Keratinocyte (primary cell): ENCODE measurements at regions not wholly inside any gene's neighbourhood (a gene's known extent, or its start where the extent isn't known, plus 50 kb on each side); places are given as distances from the start of the nearest gene placed in this dataset.
A peak's percentile ranks its signal among the peaks of the same experiment; 100 is the strongest.

ENCODE experiments used
- DNase-seq: peaks from one replicate; pipeline ENCODE4 v3.0.0-alpha.2; 2011; ENCODE audit warnings: low read depth, missing footprints, low spot score
- FAIRE-seq: peaks from 2 replicates; lab custom pipeline; 2011; peaks lifted over from hg19 to GRCh38; lab: Jason Lieb, UNC
- H2AFZ ChIP-seq: 2 replicates; pipeline ENCODE4 v1.6.0; 2012; ENCODE audit warnings: low read length, control low read depth, inconsistent platforms; ENCODE audit not compliant: control insufficient read depth
- H3K27ac ChIP-seq: 2 replicates; pipeline ENCODE4 v1.5.1; 2011; ENCODE audit warnings: low read length; ENCODE audit not compliant: control insufficient read depth, insufficient read depth
- H3K27me3 ChIP-seq: 3 replicates; pipeline ENCODE4 v1.6.0; 2011; ENCODE audit warnings: low read length; ENCODE audit not compliant: control insufficient read depth, insufficient read depth; ENCODE audit errors: extremely low read depth
- H3K36me3 ChIP-seq, 2 experiments: 2 replicates in 1 of 2; 3 replicates in 1 of 2; pipeline ENCODE4 v1.5.1; 2011; ENCODE audit warnings: low read length in 2 of 2, mild to moderate bottlenecking in 1 of 2; ENCODE audit not compliant: control insufficient read depth in 2 of 2, insufficient read depth in 2 of 2; ENCODE audit errors: extremely low read depth in 1 of 2
- H3K4me1 ChIP-seq: 3 replicates; pipeline ENCODE4 v1.5.1; 2011; ENCODE audit warnings: low read length; ENCODE audit not compliant: control insufficient read depth, insufficient read depth; ENCODE audit errors: extremely low read depth
- H3K4me2 ChIP-seq: 3 replicates; pipeline ENCODE4 v1.6.0; 2011; ENCODE audit warnings: low read depth, low read length; ENCODE audit not compliant: control insufficient read depth, insufficient read depth; ENCODE audit errors: extremely low read depth
- H3K4me3 ChIP-seq, 3 experiments: fragments of 200-600 bp in 1 of 3; sonication (generic) in 1 of 3; 2 replicates in 2 of 3; 3 replicates in 1 of 3; pipeline ENCODE4 v1.5.1; 2011 to 2016; ENCODE audit warnings: low read length in 3 of 3, mild to moderate bottlenecking in 3 of 3, control low read depth in 2 of 3, inconsistent platforms in 1 of 3, low read depth in 1 of 3, mixed read lengths in 1 of 3, mixed run types in 1 of 3, moderate library complexity in 1 of 3; ENCODE audit not compliant: control insufficient read depth in 2 of 3, insufficient read depth in 2 of 3; ENCODE audit errors: extremely low read depth in 1 of 3
- H3K79me2 ChIP-seq: 2 replicates; pipeline ENCODE4 v1.6.0; 2012; ENCODE audit warnings: low read length; ENCODE audit not compliant: control insufficient read depth, insufficient read depth
- H3K9ac ChIP-seq: 3 replicates; pipeline ENCODE4 v1.6.0; 2011; ENCODE audit warnings: low read length; ENCODE audit not compliant: control insufficient read depth, insufficient read depth; ENCODE audit errors: extremely low read depth
- H3K9me1 ChIP-seq: 3 replicates; pipeline ENCODE4 v1.6.0; 2011; ENCODE audit warnings: low read length; ENCODE audit not compliant: control insufficient read depth, insufficient read depth; ENCODE audit errors: extremely low read depth
- H3K9me3 ChIP-seq: 2 replicates; pipeline ENCODE4 v1.5.1; 2012; ENCODE audit warnings: low read depth, low read length; ENCODE audit not compliant: control insufficient read depth
- H4K20me1 ChIP-seq: 3 replicates; pipeline ENCODE4 v1.6.0; 2011; ENCODE audit warnings: low read length; ENCODE audit not compliant: control insufficient read depth, insufficient read depth; ENCODE audit errors: extremely low read depth
- CTCF ChIP-seq, 3 experiments: IDR thresholded peaks in 1 of 3; conservative IDR thresholded peaks in 1 of 3; optimal IDR thresholded peaks in 1 of 3; 2 replicates in 2 of 3; 3 replicates in 1 of 3; pipeline versions ENCODE3 to v1.5.1; 2011; ENCODE audit warnings: low read length in 3 of 3, mild to moderate bottlenecking in 3 of 3, moderate library complexity in 2 of 3, control low read depth in 1 of 3, inconsistent platforms in 1 of 3; ENCODE audit not compliant: insufficient read depth in 2 of 3; ENCODE audit errors: extremely low read depth in 1 of 3
- EZH2 ChIP-seq: IDR thresholded peaks from one replicate; pipeline ENCODE4 v1.6.1; 2012; ENCODE audit warnings: inconsistent platforms, mild to moderate bottlenecking, low read length, moderate library complexity
- dilution Hi-C: fragments of 300-500 bp; cut with MboI; formaldehyde crosslinking; loops from one replicate; pipeline ENCODE4 v1.7.0; 2020; ENCODE audit warnings: low sequenced_read_pairs; ENCODE audit not compliant: extremely low pct_ligation_motif_present

- FAIRE-seq (peak; percentile 5), DNase-seq (peak; percentile 58)
- Histone ChIP-seq H2AFZ (no peak overlapping the region), H3K9ac (no peak overlapping the region), H3K79me2 (no peaks in the 10 kb centered on the region), H3K27me3 (no peaks in the 10 kb centered on the region), H3K9me1 (no peaks in the 10 kb centered on the region), H3K27ac (no peak overlapping the region), H3K4me1 (peaks cover 30% of the 10 kb centered on the region), H3K9me3 (no peaks in the 10 kb centered on the region), H4K20me1 (no peaks in the 10 kb centered on the region), H3K4me2 (no peak overlapping the region), H3K36me3 (no peaks in the 10 kb centered on the region), H3K4me3 (no peak overlapping the region)
- dilution Hi-C loops: no loop called here
- TF ChIP-seq CTCF (optimal IDR thresholded peaks at IDR 0.05 in 1 of 3, IDR thresholded peaks at IDR 0.05 in 1 of 3, conservative IDR thresholded peaks at IDR 0.05 in 1 of 3; ENCODE audit: extremely low read depth in 1 of 3, insufficient read depth in 2 of 3, low read length in 3 of 3) (peak in 1 of 3 experiments; percentile 3), EZH2 (no peak)
Observed at GRCh38 chr19:31146546-31147183, 202.6 kb downstream of the TSHZ3 start.

- H3K79me2 ChIP-seq: no peaks in the 10 kb centered on the region
- no peaks in the 10 kb centered on the region for H3K9me1 ChIP-seq
- H3K9me3 ChIP-seq: no peaks in the 10 kb centered on the region
- no peak overlapping the region for H3K9ac ChIP-seq
- DNase-seq (no peak), FAIRE-seq (no peak)
- no peak overlapping the region for H3K27ac ChIP-seq
- TF ChIP-seq CTCF (optimal IDR thresholded peaks at IDR 0.05 in 1 of 3, IDR thresholded peaks at IDR 0.05 in 1 of 3, conservative IDR thresholded peaks at IDR 0.05 in 1 of 3; ENCODE audit: extremely low read depth in 1 of 3, insufficient read depth in 2 of 3, low read length in 3 of 3) (no peak), EZH2 (no peak)
- no peak overlapping the region for H3K4me2 ChIP-seq
- no peak overlapping the region for H2AFZ ChIP-seq
- no peaks in the 10 kb centered on the region for H3K27me3 ChIP-seq
- no peaks in the 10 kb centered on the region for H4K20me1 ChIP-seq
- H3K4me1 ChIP-seq: peaks cover 34% of the 10 kb centered on the region
- H3K4me3 ChIP-seq: no peak overlapping the region
- dilution Hi-C loops: no loop called here
- H3K36me3 ChIP-seq: no peaks in the 10 kb centered on the region
Observed at GRCh38 chr19:31146015-31146414, 203.2 kb downstream of the TSHZ3 start.
